HepG2 (cell line): ENCODE measurements at regions not wholly inside any gene's neighbourhood (a gene's known extent, or its start where the extent isn't known, plus 50 kb on each side); places are given as distances from the start of the nearest gene placed in this dataset.

ENCODE experiments used
- ATAC-seq: fragments of 200-7000 bp; cut with Tn5 transposase; 3 replicates; pipeline ENCODE4 v1.9.1; 2020; ENCODE audit warnings: mild to moderate bottlenecking, moderate library complexity
- BruUV-seq: library from RNA; stranded (reverse); fragments of 400-500 nt; replicated peaks from 2 replicates; lab custom pipeline; 2021; lab: Mats Ljungman, UMichigan
- CTCF ChIA-PET: fragments of 300-600 bp; formaldehyde crosslinking; extraction: SDS; loops from one replicate; lab custom pipeline; 2021; ENCODE audit warnings: low total read pairs, inconsistent platforms, low intra/inter-chr PET ratio; lab: Yijun Ruan, JAX
- POLR2A ChIA-PET: fragments of 350-600 bp; sonication (Branson Sonifier 250); formaldehyde crosslinking; loops from one replicate; lab custom pipeline; 2020; ENCODE audit warnings: antibody characterized with exemption, inconsistent platforms; lab: Yijun Ruan, JAX
- DNase-seq: peaks from one replicate; pipeline ENCODE4 v3.0.0-alpha.2; 2015; ENCODE audit warnings: low spot score
- FAIRE-seq: peaks from 3 replicates; lab custom pipeline; 2011; peaks lifted over from hg19 to GRCh38; lab: Jason Lieb, UNC
- H2AFZ ChIP-seq: one replicate; pipeline ENCODE4 v1.6.1; 2011; ENCODE audit warnings: low read length, inconsistent platforms
- H3K27ac ChIP-seq: fragments of 300-600 bp; 3 replicates; pipeline ENCODE4 v1.8.0; 2011; ENCODE audit warnings: mixed run types, mild to moderate bottlenecking, mixed read lengths, low read length, inconsistent platforms; ENCODE audit not compliant: insufficient read depth; ENCODE audit errors: extremely low read length
- H3K27me3 ChIP-seq, 2 experiments: fragments of 200-600 bp in 1 of 2; 2 replicates in 1 of 2; 3 replicates in 1 of 2; pipeline versions ENCODE4 v1.6.0 to v1.8.0; 2011; ENCODE audit warnings: low read length in 2 of 2, mild to moderate bottlenecking in 2 of 2, moderate library complexity in 2 of 2, inconsistent platforms in 1 of 2; ENCODE audit not compliant: insufficient read depth in 2 of 2, control insufficient read depth in 1 of 2
- H3K36me3 ChIP-seq, 2 experiments: fragments of 200-600 bp in 1 of 2; replicated peaks in 1 of 2; 2 replicates in 1 of 2; 3 replicates in 1 of 2; pipeline versions ENCODE4 v1.5.1 to v1.8.0; 2011; ENCODE audit warnings: low read length in 2 of 2, inconsistent platforms in 1 of 2; ENCODE audit not compliant: insufficient read depth in 2 of 2, control insufficient read depth in 1 of 2
- H3K4me1 ChIP-seq: 2 replicates; pipeline ENCODE4 v1.5.1; 2012; ENCODE audit warnings: low read length, inconsistent platforms; ENCODE audit not compliant: insufficient read depth
- H3K4me2 ChIP-seq: 2 replicates; pipeline ENCODE4 v1.6.0; 2011; ENCODE audit warnings: low read depth, low read length, inconsistent platforms
- H3K4me3 ChIP-seq, 3 experiments: fragments of 200-600 bp in 1 of 3; sonication (generic), shearing (Covaris generic) in 1 of 3; replicated peaks in 1 of 3; 2 replicates each; pipeline ENCODE4 v1.5.1; 2011 to 2016; ENCODE audit warnings: low read length in 3 of 3, inconsistent platforms in 2 of 3, low read depth in 2 of 3, mild to moderate bottlenecking in 2 of 3, control low read depth in 1 of 3, mixed read lengths in 1 of 3; ENCODE audit not compliant: insufficient read depth in 1 of 3
- H3K79me2 ChIP-seq: one replicate; pipeline ENCODE4 v1.6.1; 2011; ENCODE audit warnings: low read length, inconsistent platforms; ENCODE audit not compliant: insufficient read depth
- H3K9ac ChIP-seq: 2 replicates; pipeline ENCODE4 v1.6.0; 2011; ENCODE audit warnings: mild to moderate bottlenecking, low read depth, low read length, inconsistent platforms; ENCODE audit not compliant: insufficient read depth
- H3K9me3 ChIP-seq: 2 replicates; pipeline ENCODE4 v1.5.1; 2012; ENCODE audit warnings: mild to moderate bottlenecking, low read length
- H4K20me1 ChIP-seq: 2 replicates; pipeline ENCODE4 v1.6.0; 2011; ENCODE audit warnings: inconsistent platforms, mild to moderate bottlenecking, low read length, moderate library complexity; ENCODE audit not compliant: insufficient read depth
- DR1 ChIP-seq: sonication (generic); formaldehyde crosslinking; IDR thresholded peaks from 2 replicates; pipeline ENCODE4 v1.8.0; 2021; ENCODE audit warnings: mild to moderate bottlenecking, missing genetic modification reagents, inconsistent platforms
- FOXA3 ChIP-seq: IDR thresholded peaks from 2 replicates; pipeline ENCODE4 v1.6.1; 2016; ENCODE audit warnings: missing genetic modification reagents, missing compliant biosample characterization
- KDM1A ChIP-seq: IDR thresholded peaks from 2 replicates; pipeline ENCODE4 v1.6.1; 2016; ENCODE audit warnings: missing compliant biosample characterization
- NR2F6 ChIP-seq, 2 experiments: IDR thresholded peaks; 2 replicates each; pipeline ENCODE4 v1.6.1; 2016; ENCODE audit warnings: antibody characterized with exemption in 1 of 2, mild to moderate bottlenecking in 1 of 2
- POGK ChIP-seq: sonication (generic); formaldehyde crosslinking; conservative IDR thresholded peaks from 2 replicates; pipeline ENCODE4 v1.8.0; 2022; ENCODE audit warnings: mild to moderate bottlenecking, moderate library complexity, missing genetic modification reagents
- RFXANK ChIP-seq: IDR thresholded peaks from 2 replicates; pipeline ENCODE4 v1.6.1; 2016
- SALL2 ChIP-seq: sonication (generic); formaldehyde crosslinking; IDR thresholded peaks from 2 replicates; pipeline ENCODE4 v1.8.1; 2023; ENCODE audit warnings: mild to moderate bottlenecking, missing genetic modification reagents, inconsistent platforms
- ZNF546 ChIP-seq: sonication (generic); formaldehyde crosslinking; conservative IDR thresholded peaks from 2 replicates; pipeline ENCODE4 v1.8.1; 2023; ENCODE audit warnings: mild to moderate bottlenecking, missing genetic modification reagents
- WGBS: methylation state at CpG from one replicate; pipeline ENCODE4 v1.1.6; 2017; ENCODE audit warnings: low lambda C conversion rate; 5-methylcytosine and 5-hydroxymethylcytosine counted together
- in situ Hi-C: cut with HindIII; loops from 2 replicates; pipeline ENCODE4 v1.10.0; 2017; ENCODE audit warnings: low pct_unique_long_range_greater_than_20kb; ENCODE audit not compliant: extremely low pct_ligation_motif_present
- intact Hi-C: fragments of 100-400 bp; cut with micrococcal nuclease; formaldehyde crosslinking; loops from one replicate; pipeline ENCODE4 v1.10.0; 2022; ENCODE audit not compliant: unreplicated experiment
- TF ChIP-seq, protein P1 (sequence below): sonication (generic); formaldehyde crosslinking; IDR thresholded peaks from 2 replicates; pipeline ENCODE4 v1.4.0; 2020; ENCODE audit warnings: low read depth, missing genetic modification reagents
- TF ChIP-seq, protein P2 (sequence below): sonication (generic); formaldehyde crosslinking; IDR thresholded peaks from 2 replicates; pipeline ENCODE4 v1.5.1; 2020; ENCODE audit warnings: missing genetic modification reagents, mild to moderate bottlenecking, borderline replicate concordance
- TF ChIP-seq, protein P3 (sequence below): sonication (generic); formaldehyde crosslinking; IDR thresholded peaks from 2 replicates; pipeline ENCODE4 v1.4.0; 2020; ENCODE audit warnings: mild to moderate bottlenecking, missing genetic modification reagents

- TF ChIP-seq, protein P1, sequence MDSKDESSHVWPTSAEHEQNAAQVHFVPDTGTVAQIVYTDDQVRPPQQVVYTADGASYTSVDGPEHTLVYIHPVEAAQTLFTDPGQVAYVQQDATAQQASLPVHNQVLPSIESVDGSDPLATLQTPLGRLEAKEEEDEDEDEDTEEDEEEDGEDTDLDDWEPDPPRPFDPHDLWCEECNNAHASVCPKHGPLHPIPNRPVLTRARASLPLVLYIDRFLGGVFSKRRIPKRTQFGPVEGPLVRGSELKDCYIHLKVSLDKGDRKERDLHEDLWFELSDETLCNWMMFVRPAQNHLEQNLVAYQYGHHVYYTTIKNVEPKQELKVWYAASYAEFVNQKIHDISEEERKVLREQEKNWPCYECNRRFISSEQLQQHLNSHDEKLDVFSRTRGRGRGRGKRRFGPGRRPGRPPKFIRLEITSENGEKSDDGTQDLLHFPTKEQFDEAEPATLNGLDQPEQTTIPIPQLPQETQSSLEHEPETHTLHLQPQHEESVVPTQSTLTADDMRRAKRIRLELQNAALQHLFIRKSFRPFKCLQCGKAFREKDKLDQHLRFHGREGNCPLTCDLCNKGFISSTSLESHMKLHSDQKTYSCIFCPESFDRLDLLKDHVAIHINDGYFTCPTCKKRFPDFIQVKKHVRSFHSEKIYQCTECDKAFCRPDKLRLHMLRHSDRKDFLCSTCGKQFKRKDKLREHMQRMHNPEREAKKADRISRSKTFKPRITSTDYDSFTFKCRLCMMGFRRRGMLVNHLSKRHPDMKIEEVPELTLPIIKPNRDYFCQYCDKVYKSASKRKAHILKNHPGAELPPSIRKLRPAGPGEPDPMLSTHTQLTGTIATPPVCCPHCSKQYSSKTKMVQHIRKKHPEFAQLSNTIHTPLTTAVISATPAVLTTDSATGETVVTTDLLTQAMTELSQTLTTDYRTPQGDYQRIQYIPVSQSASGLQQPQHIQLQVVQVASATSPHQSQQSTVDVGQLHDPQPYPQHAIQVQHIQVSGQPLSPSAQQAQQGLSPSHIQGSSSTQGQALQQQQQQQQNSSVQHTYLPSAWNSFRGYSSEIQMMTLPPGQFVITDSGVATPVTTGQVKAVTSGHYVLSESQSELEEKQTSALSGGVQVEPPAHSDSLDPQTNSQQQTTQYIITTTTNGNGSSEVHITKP (CRISPR knock-in tag): no peak
- TF ChIP-seq KDM1A (CRISPR knock-in tag): no peak
- no peak for TF ChIP-seq DR1
Measured at GRCh38 chr3:182450942-182451787, 342.1 kb upstream of the ATP11B start (continued).

- no peak overlapping the region for H2AFZ ChIP-seq
- no peaks in the 10 kb centered on the region for H3K79me2 ChIP-seq
- no peaks in the 10 kb centered on the region for H3K4me1 ChIP-seq
- H4K20me1 ChIP-seq: no peaks in the 10 kb centered on the region
- POLR2A ChIA-PET: no interaction called here
- in situ Hi-C loops: no loop called here
- FAIRE-seq (no peak), ATAC-seq (no peak), DNase-seq (no peak)
- H3K27me3 ChIP-seq: no peaks in the 10 kb centered on the region
- BruUV-seq: no TSS peak
- no peak overlapping the region for H3K9ac ChIP-seq
- H3K9me3 ChIP-seq: no peaks in the 10 kb centered on the region
- CTCF ChIA-PET: no interaction called here
- H3K4me3 ChIP-seq: no peak overlapping the region
- no peak overlapping the region for H3K4me2 ChIP-seq
- no peak overlapping the region for H3K27ac ChIP-seq
- H3K36me3 ChIP-seq: no peaks in the 10 kb centered on the region
- WGBS: 6% methylated on average over 2 of the region's 2 CpGs
- intact Hi-C loops: no loop called here
- no peak for TF ChIP-seq NR2F6 (IDR thresholded peaks at IDR 0.05)
- no peak for TF ChIP-seq NR2F6 (CRISPR knock-in tag; IDR thresholded peaks at IDR 0.05)
- no peak for TF ChIP-seq POGK
- TF ChIP-seq, protein P2, sequence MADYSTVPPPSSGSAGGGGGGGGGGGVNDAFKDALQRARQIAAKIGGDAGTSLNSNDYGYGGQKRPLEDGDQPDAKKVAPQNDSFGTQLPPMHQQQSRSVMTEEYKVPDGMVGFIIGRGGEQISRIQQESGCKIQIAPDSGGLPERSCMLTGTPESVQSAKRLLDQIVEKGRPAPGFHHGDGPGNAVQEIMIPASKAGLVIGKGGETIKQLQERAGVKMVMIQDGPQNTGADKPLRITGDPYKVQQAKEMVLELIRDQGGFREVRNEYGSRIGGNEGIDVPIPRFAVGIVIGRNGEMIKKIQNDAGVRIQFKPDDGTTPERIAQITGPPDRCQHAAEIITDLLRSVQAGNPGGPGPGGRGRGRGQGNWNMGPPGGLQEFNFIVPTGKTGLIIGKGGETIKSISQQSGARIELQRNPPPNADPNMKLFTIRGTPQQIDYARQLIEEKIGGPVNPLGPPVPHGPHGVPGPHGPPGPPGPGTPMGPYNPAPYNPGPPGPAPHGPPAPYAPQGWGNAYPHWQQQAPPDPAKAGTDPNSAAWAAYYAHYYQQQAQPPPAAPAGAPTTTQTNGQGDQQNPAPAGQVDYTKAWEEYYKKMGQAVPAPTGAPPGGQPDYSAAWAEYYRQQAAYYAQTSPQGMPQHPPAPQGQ (CRISPR knock-in tag): no peak
- TF ChIP-seq, protein P3, sequence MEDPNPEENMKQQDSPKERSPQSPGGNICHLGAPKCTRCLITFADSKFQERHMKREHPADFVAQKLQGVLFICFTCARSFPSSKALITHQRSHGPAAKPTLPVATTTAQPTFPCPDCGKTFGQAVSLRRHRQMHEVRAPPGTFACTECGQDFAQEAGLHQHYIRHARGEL (CRISPR knock-in tag): no peak
- no peak for TF ChIP-seq RFXANK
- TF ChIP-seq SALL2 (CRISPR knock-in tag): no peak
- TF ChIP-seq FOXA3: no peak
- TF ChIP-seq ZNF546 (CRISPR knock-in tag): no peak
Measured at GRCh38 chr3:182451871-182452270, 341.4 kb upstream of the ATP11B start.
